ENCODE measurements at regions not wholly inside any gene's neighbourhood (a gene's known extent, or its start where the extent isn't known, plus 50 kb on each side); places are given as distances from the start of the nearest gene placed in this dataset.
"Not testable (repeated sequence)": the region's sequence is repeated elsewhere in the genome, so short reads cannot be mapped to it uniquely, and the experiment has no call there.

- H3K4me3 ChIP-seq (ENCODE audit: low read length): peak overlapping the region; percentile 5
- H3K4me1 ChIP-seq (ENCODE audit: control insufficient read depth, insufficient read depth, low read length): no peaks in the 10 kb centered on the region
- peaks cover 4% of the 10 kb centered on the region for H3K27me3 ChIP-seq (ENCODE audit: control insufficient read depth, insufficient read depth, low read length)
- no peak overlapping the region for H3K9ac ChIP-seq (ENCODE audit: low read length)
- H3K36me3 ChIP-seq (ENCODE audit: control insufficient read depth, insufficient read depth, low read length): no peaks in the 10 kb centered on the region
- no peak overlapping the region for H3K27ac ChIP-seq (ENCODE audit: low read depth, low read length)
Measured at GRCh38 chr22:25420471-25420924, 144.0 kb upstream of the GRK3 start.

GRCh38 chr22:25420925-25421904, 143.3 kb upstream of the GRK3 start:
- Histone ChIP-seq H3K9ac (ENCODE audit: low read length) (no peak overlapping the region), H3K4me1 (ENCODE audit: control insufficient read depth, insufficient read depth, low read length) (no peaks in the 10 kb centered on the region), H3K27me3 (ENCODE audit: control insufficient read depth, insufficient read depth, low read length) (peaks cover 4% of the 10 kb centered on the region), H3K4me3 (ENCODE audit: low read length) (peak overlapping the region; percentile 5), H3K27ac (ENCODE audit: low read depth, low read length) (no peak overlapping the region), H3K36me3 (ENCODE audit: control insufficient read depth, insufficient read depth, low read length) (no peaks in the 10 kb centered on the region)

- not testable (repeated sequence) for H3K36me3 ChIP-seq (ENCODE audit: control insufficient read depth, insufficient read depth, low read length); H3K27ac ChIP-seq (ENCODE audit: low read depth, low read length); H3K4me1 ChIP-seq (ENCODE audit: control insufficient read depth, insufficient read depth, low read length); H3K4me3 ChIP-seq (ENCODE audit: low read length); H3K9ac ChIP-seq (ENCODE audit: low read length); H3K27me3 ChIP-seq (ENCODE audit: control insufficient read depth, insufficient read depth, low read length)
Measured at GRCh38 chr22:25426530-25427308, 137.8 kb upstream of the GRK3 start.

GRCh38 chr22:25431637-25432342, 132.7 kb upstream of the GRK3 start:
- H3K9ac ChIP-seq (ENCODE audit: low read length); H3K4me3 ChIP-seq (ENCODE audit: low read length); H3K27me3 ChIP-seq (ENCODE audit: control insufficient read depth, insufficient read depth, low read length); H3K4me1 ChIP-seq (ENCODE audit: control insufficient read depth, insufficient read depth, low read length); H3K27ac ChIP-seq (ENCODE audit: low read depth, low read length); H3K36me3 ChIP-seq (ENCODE audit: control insufficient read depth, insufficient read depth, low read length): not testable (repeated sequence)

GRCh38 chr22:25433381-25433970, 131.0 kb upstream of the GRK3 start:
- not testable (repeated sequence) for H3K36me3 ChIP-seq (ENCODE audit: control insufficient read depth, insufficient read depth, low read length); H3K27me3 ChIP-seq (ENCODE audit: control insufficient read depth, insufficient read depth, low read length); H3K9ac ChIP-seq (ENCODE audit: low read length); H3K4me1 ChIP-seq (ENCODE audit: control insufficient read depth, insufficient read depth, low read length); H3K4me3 ChIP-seq (ENCODE audit: low read length); H3K27ac ChIP-seq (ENCODE audit: low read depth, low read length)

GRCh38 chr22:25437414-25438160, 126.9 kb upstream of the GRK3 start:
- Histone ChIP-seq H3K27ac (ENCODE audit: low read depth, low read length) (no peak overlapping the region), H3K9ac (ENCODE audit: low read length) (no peak overlapping the region), H3K4me1 (ENCODE audit: control insufficient read depth, insufficient read depth, low read length) (no peaks in the 10 kb centered on the region), H3K4me3 (ENCODE audit: low read length) (no peak overlapping the region), H3K27me3 (ENCODE audit: control insufficient read depth, insufficient read depth, low read length) (no peaks in the 10 kb centered on the region), H3K36me3 (ENCODE audit: control insufficient read depth, insufficient read depth, low read length) (no peaks in the 10 kb centered on the region)

GRCh38 chr22:25447067-25447685, 117.3 kb upstream of the GRK3 start:
- H3K9ac ChIP-seq (ENCODE audit: low read length): no peak overlapping the region
- no peak overlapping the region for H3K27ac ChIP-seq (ENCODE audit: low read depth, low read length)
- H3K36me3 ChIP-seq (ENCODE audit: control insufficient read depth, insufficient read depth, low read length): no peaks in the 10 kb centered on the region
- H3K4me1 ChIP-seq (ENCODE audit: control insufficient read depth, insufficient read depth, low read length): peaks cover 4% of the 10 kb centered on the region
- H3K27me3 ChIP-seq (ENCODE audit: control insufficient read depth, insufficient read depth, low read length): no peaks in the 10 kb centered on the region
- H3K4me3 ChIP-seq (ENCODE audit: low read length): no peak overlapping the region

GRCh38 chr22:25447686-25448434, 116.6 kb upstream of the GRK3 start:
- H3K4me3 ChIP-seq (ENCODE audit: low read length): peak overlapping the region; percentile 66
- H3K27me3 ChIP-seq (ENCODE audit: control insufficient read depth, insufficient read depth, low read length): no peaks in the 10 kb centered on the region

GRCh38 chr22:25448435-25449051, 115.9 kb upstream of the GRK3 start:
- Histone ChIP-seq H3K4me1 (ENCODE audit: control insufficient read depth, insufficient read depth, low read length) (peaks cover 4% of the 10 kb centered on the region), H3K27me3 (ENCODE audit: control insufficient read depth, insufficient read depth, low read length) (no peaks in the 10 kb centered on the region), H3K4me3 (ENCODE audit: low read length) (peak overlapping the region; percentile 66), H3K36me3 (ENCODE audit: control insufficient read depth, insufficient read depth, low read length) (peaks cover under 1% of the 10 kb centered on the region), H3K27ac (ENCODE audit: low read depth, low read length) (peak overlapping the region; percentile 44), H3K9ac (ENCODE audit: low read length) (peak overlapping the region; percentile 8)

More at GRCh38 chr22:25447686-25448434, 116.6 kb upstream of the GRK3 start:
- peak overlapping the region; percentile 8 for H3K9ac ChIP-seq (ENCODE audit: low read length)
- no peaks in the 10 kb centered on the region for H3K36me3 ChIP-seq (ENCODE audit: control insufficient read depth, insufficient read depth, low read length)
- H3K27ac ChIP-seq (ENCODE audit: low read depth, low read length): peak overlapping the region; percentile 44
- peaks cover 4% of the 10 kb centered on the region for H3K4me1 ChIP-seq (ENCODE audit: control insufficient read depth, insufficient read depth, low read length)

GRCh38 chr22:25449781-25450317, 114.6 kb upstream of the GRK3 start:
- Histone ChIP-seq H3K9ac (ENCODE audit: low read length) (no peak overlapping the region), H3K4me1 (ENCODE audit: control insufficient read depth, insufficient read depth, low read length) (peaks cover 4% of the 10 kb centered on the region), H3K4me3 (ENCODE audit: low read length) (no peak overlapping the region), H3K27me3 (ENCODE audit: control insufficient read depth, insufficient read depth, low read length) (no peaks in the 10 kb centered on the region), H3K27ac (ENCODE audit: low read depth, low read length) (no peak overlapping the region), H3K36me3 (ENCODE audit: control insufficient read depth, insufficient read depth, low read length) (peaks cover 7% of the 10 kb centered on the region)
